ENCODE measurements at regions not wholly inside any gene's neighbourhood (a gene's known extent, or its start where the extent isn't known, plus 50 kb on each side); places are given as distances from the start of the nearest gene placed in this dataset.
"Not testable (repeated sequence)": the region's sequence is repeated elsewhere in the genome, so short reads cannot be mapped to it uniquely, and the experiment has no call there.

- DNase-seq, result no peak
Measured at GRCh38 chr2:128511731-128512378, 193.2 kb upstream of the HS6ST1 start.

GRCh38 chr2:128512379-128513115, 193.9 kb upstream of the HS6ST1 start:
- DNase-seq, result no peak

GRCh38 chr2:128513116-128513960, 194.7 kb upstream of the HS6ST1 start:
- DNase-seq, result peak in 2 of 4 experiments; percentile 10 to 83

DNA sequence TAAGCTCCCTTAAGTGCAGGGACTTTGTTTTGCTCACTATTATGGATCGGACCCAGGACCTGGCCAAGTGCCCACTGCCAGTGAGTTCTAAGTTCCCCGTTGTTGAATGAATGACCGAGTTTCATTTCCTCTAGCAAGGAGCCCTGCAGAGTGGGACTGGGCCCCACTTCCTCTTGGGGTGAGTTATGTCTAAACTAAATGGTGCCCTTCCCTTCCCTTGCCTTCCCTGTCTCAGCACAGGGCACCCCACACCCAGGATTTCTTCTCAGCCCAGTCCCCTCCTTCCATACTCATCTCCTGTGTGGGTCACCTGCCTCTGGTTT, 195.3 kb upstream of the HS6ST1 start:
- peak; percentile 86 to 93 (median 90) for DNase-seq

DNA sequence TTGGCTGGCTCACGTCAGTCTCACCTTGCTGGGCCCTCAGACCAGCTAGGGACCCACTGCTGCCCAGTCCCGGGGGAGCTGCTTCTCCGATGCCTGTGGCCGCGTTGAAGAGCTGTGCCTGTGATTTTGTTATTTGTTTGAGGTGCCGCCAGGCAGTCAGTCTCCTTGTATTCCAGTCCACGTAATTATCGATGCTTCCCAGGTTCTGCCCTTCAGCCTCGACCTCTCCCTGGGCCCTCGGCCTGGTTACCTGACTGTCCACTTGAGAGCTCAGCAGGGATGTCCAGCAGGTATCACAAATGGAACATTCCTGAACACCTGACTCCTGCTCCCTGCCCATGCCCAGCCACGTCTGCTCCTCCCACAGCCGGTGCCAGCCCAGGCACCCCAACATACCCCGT, 195.9 kb upstream of the HS6ST1 start:
- DNase-seq, result no peak

DNA sequence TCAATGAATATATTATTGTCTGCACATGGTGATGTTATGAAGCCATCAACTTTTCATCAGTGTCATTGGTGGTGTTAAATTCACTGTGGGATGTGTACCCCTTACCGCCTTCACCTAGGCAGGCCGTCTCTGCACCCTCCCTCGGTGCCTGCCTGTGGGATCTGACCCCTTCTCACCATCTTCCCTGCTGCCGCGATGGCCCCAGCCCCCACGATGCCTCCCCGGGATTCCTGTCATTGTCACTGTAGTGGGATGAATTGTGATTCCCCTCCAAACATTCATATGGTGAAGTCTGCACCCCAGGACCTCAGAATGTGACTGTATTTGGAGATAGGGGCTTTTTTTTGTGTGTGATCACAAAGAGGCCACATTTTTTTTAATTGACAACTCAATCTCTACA, 198.3 kb upstream of the HS6ST1 start:
- no peak for DNase-seq

DNA sequence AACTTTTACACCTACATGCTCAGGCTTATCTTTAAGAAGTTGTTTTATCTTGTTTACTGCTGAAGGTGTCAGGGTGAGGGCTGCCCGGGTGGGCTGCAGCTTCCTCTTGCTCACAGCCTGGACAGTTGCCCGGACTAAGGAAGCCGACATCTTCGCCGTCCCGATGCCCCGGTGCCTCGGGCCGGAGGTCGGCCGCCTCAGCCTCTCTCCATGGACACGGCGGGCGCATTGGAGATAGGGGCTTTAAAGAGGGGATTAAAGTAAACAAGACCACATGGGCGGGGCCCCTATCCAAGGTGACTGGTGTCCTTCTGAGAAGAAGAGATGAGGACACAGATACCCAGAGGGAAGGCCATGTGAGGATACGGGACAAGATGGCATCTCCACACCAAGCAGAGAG, 200.4 kb upstream of the HS6ST1 start:
- not testable (repeated sequence) for DNase-seq

DNA sequence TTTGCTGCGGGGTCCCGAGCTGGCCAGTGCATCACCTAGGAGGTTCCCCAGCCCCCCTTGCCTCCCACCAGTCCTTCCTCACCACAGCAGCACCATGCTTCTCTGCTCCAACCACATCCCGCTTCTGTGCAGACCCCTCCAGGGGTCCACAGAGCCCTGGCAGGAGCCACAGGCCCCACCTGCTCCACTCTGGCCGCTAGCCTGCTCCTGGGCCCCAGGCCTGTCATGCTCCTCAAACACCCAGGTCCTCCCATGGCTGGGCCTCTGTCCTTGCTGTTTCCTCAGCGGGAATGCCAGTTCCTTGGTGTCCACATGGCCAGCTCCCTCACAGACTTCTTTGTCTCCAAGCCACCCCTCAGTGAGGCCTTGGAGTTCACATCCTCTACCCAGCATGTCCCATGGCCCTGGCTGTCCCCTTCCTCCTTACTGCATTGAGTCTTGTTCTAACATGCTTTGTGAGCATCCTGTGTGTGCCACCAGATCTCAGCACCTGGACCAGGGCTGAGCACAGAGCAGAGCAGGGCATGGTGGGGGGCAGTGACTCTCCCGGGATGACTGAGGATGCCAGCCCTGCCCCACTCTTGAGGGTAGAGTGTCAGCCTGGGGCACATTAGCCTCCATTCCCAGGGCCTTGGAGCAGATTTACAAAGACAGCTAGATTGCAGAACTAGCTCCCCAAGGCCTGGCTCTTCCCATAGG, 201.0 kb upstream of the HS6ST1 start:
- DNase-seq, result no peak

- peak; percentile 26 to 60 (median 48) for DNase-seq
Measured at GRCh38 chr2:128520340-128520739, 201.7 kb upstream of the HS6ST1 start.

DNA sequence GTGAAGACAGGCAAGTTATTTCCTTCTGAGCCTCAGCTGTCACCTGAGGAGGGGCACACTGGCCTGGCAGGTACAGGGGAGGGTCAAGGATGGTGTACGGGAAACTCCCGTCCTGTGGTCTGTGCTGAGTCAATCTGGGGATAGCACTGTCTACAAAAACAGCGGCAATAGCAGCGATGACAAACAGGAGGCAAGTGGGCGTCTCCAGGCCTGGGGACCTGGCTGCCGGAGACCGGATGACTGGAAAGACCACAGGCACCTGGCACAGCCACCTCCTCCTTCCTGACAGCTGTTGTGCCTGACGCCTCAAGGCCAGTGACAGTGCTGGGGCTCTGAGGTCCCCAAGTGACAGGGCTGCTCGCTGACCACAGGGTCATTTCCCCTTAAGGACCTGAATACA, 202.1 kb upstream of the HS6ST1 start:
- peak; percentile 51 to 69 (median 67) for DNase-seq

DNA sequence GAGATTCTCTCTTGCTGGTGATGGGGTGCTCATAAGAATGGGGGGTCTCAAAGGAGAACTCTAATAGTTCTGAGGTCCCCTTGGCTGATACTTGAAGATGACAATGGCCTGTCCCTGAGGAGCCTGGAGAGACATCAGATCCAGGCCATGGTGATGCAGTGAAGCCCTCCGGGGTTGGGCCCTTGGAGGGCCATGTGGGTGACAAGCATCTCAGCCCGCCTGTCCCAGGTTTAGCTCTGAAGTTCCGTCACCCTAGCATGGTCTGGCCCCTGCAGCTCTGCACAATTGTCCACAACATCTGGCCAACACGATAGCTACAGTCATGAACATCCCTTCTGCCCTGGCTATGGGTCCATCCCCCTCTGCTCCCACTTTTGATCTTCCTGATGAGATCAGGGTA, 202.8 kb upstream of the HS6ST1 start:
- no peak for DNase-seq

DNA sequence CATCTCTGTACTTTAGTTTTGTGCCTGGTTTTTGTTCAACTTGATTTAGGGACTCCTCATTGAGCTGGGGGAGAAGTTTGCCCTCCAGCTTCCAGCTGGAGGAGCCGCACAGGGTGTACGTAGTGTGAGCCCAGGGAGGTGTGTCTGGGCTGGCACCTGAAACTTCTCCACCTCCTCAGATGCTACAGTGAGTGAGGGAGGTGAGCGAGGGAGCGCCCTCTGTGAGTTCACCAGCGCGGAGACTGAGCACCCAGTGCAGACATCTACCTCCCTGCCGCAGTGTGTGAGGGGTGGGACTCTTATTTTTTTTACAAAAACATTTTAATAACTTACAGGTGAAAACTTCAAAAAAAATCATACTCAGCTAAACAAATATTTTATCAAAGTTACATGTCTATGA, 204.2 kb upstream of the HS6ST1 start:
- DNase-seq, result no peak

DNA sequence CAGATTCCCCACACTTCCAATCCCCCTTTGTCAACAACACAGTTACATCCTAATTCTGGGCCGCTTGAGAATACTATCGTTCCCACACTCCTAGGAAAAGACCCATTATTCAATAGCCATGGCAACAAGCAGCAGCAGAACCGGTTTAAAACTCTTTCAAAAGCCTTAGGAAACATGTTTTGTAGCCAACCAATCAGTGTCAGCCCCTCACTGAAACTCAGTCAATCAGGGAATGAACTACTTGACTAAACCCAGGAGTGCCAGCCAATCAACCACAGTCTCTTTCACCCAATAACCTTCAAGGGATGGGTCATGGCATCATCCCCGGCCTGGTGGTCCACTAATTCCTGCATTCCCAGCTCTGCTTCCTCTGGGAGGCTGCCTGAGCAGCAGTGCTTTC, 204.8 kb upstream of the HS6ST1 start:
- DNase-seq, result no peak

- DNase-seq, result no peak
Measured at GRCh38 chr2:128524183-128524582, 205.5 kb upstream of the HS6ST1 start.

DNA sequence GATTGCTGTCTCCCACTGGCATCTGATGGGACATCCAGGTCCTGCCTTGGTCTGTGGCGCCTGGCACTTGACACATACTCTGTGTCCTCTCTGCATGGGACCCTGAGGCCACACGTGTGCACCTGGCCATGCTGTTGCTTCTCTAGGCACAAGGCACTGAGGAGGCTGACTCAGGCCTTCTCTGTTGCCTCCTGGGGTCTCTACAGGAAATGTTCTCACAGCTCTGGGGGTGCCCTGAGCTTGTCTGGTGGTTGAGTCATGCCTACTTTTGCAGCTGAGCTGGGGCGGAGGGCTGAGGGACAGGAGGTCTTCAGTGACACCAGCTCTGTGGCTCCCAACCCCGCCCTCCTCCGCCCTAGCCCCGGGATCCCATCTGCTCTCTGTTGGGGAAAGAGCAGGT, 207.0 kb upstream of the HS6ST1 start:
- DNase-seq, result no peak

GRCh38 chr2:128526455-128526976, 207.8 kb upstream of the HS6ST1 start:
- no peak for DNase-seq

GRCh38 chr2:128528133-128528532, 209.5 kb upstream of the HS6ST1 start:
- DNase-seq, result no peak

DNA sequence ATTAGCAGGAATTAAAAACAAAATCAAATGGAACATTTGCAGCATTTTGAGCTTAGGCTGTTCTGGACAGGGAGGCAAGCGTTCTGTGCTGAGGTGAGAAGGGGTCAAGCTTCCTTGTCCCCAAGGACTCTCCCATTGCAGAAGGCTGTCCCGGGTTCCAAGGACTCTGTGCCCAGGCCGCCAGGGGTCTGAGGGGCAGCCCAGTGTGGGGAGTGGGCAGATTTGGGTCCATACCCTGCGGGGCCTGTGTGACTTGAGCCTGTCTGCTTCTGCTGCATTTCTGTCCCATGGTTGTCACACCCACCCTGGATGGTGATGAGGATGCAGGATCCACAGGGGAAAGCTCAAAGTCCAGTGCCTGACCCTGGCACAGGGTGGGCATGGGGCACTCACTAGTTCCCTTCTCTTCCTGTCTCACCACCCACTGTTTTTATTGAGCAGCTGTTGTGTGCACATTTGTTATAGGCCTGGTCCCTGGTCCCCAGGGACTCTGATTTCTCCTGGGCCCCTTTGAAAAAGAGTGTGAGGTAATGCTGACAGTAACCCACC, 211.4 kb upstream of the HS6ST1 start:
- no peak for DNase-seq

- peak in 1 of 4 experiments; percentile 24 for DNase-seq
Measured at GRCh38 chr2:128531856-128532255, 213.2 kb upstream of the HS6ST1 start.

GRCh38 chr2:128533101-128533500, 214.4 kb upstream of the HS6ST1 start:
- DNase-seq, result no peak

DNA sequence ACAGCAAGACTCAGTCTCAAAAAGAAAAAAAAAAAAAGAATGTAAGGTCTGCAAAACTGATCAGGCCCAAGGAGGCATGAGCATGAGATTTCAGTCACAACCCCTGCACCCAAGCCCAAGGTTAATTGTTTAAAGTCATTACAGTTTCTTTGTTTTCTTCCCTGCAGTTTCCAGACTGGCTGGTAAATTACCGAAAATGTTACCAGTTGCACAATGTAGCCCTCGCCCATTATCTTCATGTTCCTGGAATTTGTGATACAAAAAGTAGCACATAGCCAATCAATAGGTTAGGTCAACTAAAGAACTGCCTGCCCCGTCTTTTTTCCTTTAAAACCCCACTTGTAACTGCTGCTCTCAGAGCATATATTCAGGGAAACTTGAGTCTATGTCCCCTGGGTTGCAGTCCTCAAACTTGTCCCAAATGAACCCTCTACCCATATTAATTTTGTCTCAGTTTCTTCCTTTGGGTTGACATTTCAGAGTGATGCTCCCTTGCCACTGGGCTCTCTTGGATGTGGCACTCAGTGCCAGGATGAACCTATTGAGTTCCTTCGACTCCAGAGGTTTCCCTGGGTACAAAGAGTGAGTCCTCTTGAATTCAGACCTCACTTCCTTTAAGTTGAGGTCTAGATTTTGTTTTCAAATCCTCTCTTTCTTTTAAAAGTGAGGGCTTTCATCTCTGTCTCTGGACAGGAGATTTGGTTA, 216.2 kb upstream of the HS6ST1 start:
- DNase-seq, result no peak

- peak in 2 of 4 experiments; percentile 17 to 32 for DNase-seq
Measured at GRCh38 chr2:128535953-128536352, 217.3 kb upstream of the HS6ST1 start.
